Activated T-helper 1 cell treated with Interleukin-2 at 50 U/mL for 16 hours (primary cell): ENCODE measurements at regions not wholly inside any gene's neighbourhood (a gene's known extent, or its start where the extent isn't known, plus 50 kb on each side); places are given as distances from the start of the nearest gene placed in this dataset.

Experiments used
- DNase-seq: peaks from one replicate; pipeline ENCODE4 v3.0.0-alpha.2; 2020; ENCODE audit warnings: low read depth

GRCh38 chr11:36726420-36726819 is 128.4 kb upstream of the RAG2 start:
- no peak for DNase-seq

- no peak for DNase-seq
Measured at GRCh38 chr11:36724742-36725385, 126.8 kb upstream of the RAG2 start.

- DNase-seq = no peak
Measured at GRCh38 chr11:36722421-36722820, 124.4 kb upstream of the RAG2 start.

GRCh38 chr11:36719358-36720107 is 121.5 kb upstream of the RAG2 start:
- no peak for DNase-seq

- no peak for DNase-seq
Measured at GRCh38 chr11:36718451-36718850, 120.4 kb upstream of the RAG2 start.

GRCh38 chr11:36713715-36714114 is 115.7 kb upstream of the RAG2 start:
- no peak for DNase-seq

GRCh38 chr11:36711104-36711825 is 113.2 kb upstream of the RAG2 start:
- no peak for DNase-seq
